Neural cell (in vitro differentiated cells): ENCODE measurements at regions not wholly inside any gene's neighbourhood (a gene's known extent, or its start where the extent isn't known, plus 50 kb on each side); places are given as distances from the start of the nearest gene placed in this dataset.

ENCODE experiments used
- H2AFZ ChIP-seq: fragments of 200-600, 300-800 bp; sonication (generic), shearing (Covaris generic); 2 replicates; pipeline ENCODE4 v1.6.0; 2014; ENCODE audit warnings: low read depth, mild to moderate bottlenecking, antibody characterized with exemption, low read length, moderate library complexity
- H3F3A ChIP-seq: fragments of 200-600 bp; shearing (Covaris generic); 2 replicates; pipeline ENCODE4 v1.6.1; 2016; ENCODE audit warnings: mild to moderate bottlenecking, moderate library complexity, mixed read lengths, antibody characterized with exemption, low read length; ENCODE audit not compliant: insufficient read depth, poor library complexity, severe bottlenecking
- H3K27ac ChIP-seq: fragments of 200-600, 300-800 bp; sonication (generic), shearing (Covaris generic); 2 replicates; pipeline ENCODE4 v1.5.1; 2014; ENCODE audit warnings: mild to moderate bottlenecking, low read length, moderate library complexity
- H3K27me3 ChIP-seq: fragments of 300-800, 200-600 bp; sonication (generic), shearing (Covaris generic); 2 replicates; pipeline ENCODE4 v1.6.0; 2014; ENCODE audit warnings: mild to moderate bottlenecking, low read depth, low read length, moderate library complexity; ENCODE audit not compliant: insufficient read depth
- H3K36me3 ChIP-seq: fragments of 300-800, 200-600 bp; sonication (generic), shearing (Covaris generic); 2 replicates; pipeline ENCODE4 v1.5.1; 2014; ENCODE audit warnings: mild to moderate bottlenecking, antibody characterized with exemption, low read length, moderate library complexity; ENCODE audit not compliant: insufficient read depth
- H3K4me2 ChIP-seq: fragments of 300-800, 200-600 bp; sonication (generic), shearing (Covaris generic); 2 replicates; pipeline ENCODE4 v1.6.0; 2014; ENCODE audit warnings: mild to moderate bottlenecking, low read length
- H3K4me3 ChIP-seq: fragments of 300-800, 200-600 bp; sonication (generic), shearing (Covaris generic); 2 replicates; pipeline ENCODE4 v1.5.1; 2014; ENCODE audit warnings: mild to moderate bottlenecking, low read length, moderate library complexity
- H3K79me2 ChIP-seq: fragments of 200-600 bp; shearing (Covaris generic); replicated peaks from 2 replicates; pipeline ENCODE4 v1.6.0; 2014; ENCODE audit warnings: mild to moderate bottlenecking, low read length, moderate library complexity; ENCODE audit not compliant: insufficient read depth
- H3K9ac ChIP-seq: fragments of 300-800, 200-600 bp; sonication (generic), shearing (Covaris generic); 2 replicates; pipeline ENCODE4 v1.6.1; 2016; ENCODE audit warnings: mild to moderate bottlenecking, low read length, mixed read lengths
- H3K9me2 ChIP-seq: fragments of 200-600 bp; shearing (Covaris generic); 2 replicates; pipeline ENCODE4 v1.6.1; 2016; ENCODE audit warnings: mild to moderate bottlenecking, low read length, mixed read lengths; ENCODE audit not compliant: insufficient read depth
- H3K9me3 ChIP-seq: fragments of 200-600, 300-800 bp; sonication (generic), shearing (Covaris generic); 2 replicates; pipeline ENCODE4 v1.6.1; 2016; ENCODE audit warnings: mild to moderate bottlenecking, mixed run types, low read length, moderate library complexity, mixed read lengths
- H4K20me1 ChIP-seq: fragments of 200-600 bp; shearing (Covaris generic); 2 replicates; pipeline ENCODE4 v1.6.1; 2016; ENCODE audit warnings: mild to moderate bottlenecking, mixed run types; ENCODE audit not compliant: insufficient read depth
- EP300 ChIP-seq: fragments of 450-650 bp; conservative IDR thresholded peaks from 2 replicates; pipeline ENCODE4 v1.6.1; 2014; ENCODE audit warnings: antibody characterized with exemption, mild to moderate bottlenecking, moderate library complexity; ENCODE audit not compliant: poor library complexity, severe bottlenecking
- EZH2 ChIP-seq: fragments of 200-600, 300-800 bp; shearing (Covaris generic), sonication (generic); IDR thresholded peaks from 2 replicates; pipeline ENCODE4 v1.6.1; 2014; ENCODE audit warnings: antibody characterized with exemption, low read length, borderline replicate concordance, mild to moderate bottlenecking; ENCODE audit not compliant: insufficient read depth, poor library complexity, severe bottlenecking
- MXI1 ChIP-seq: fragments of 450-650 bp; conservative IDR thresholded peaks from 2 replicates; pipeline ENCODE4 v1.6.1; 2014; ENCODE audit warnings: antibody characterized with exemption, mild to moderate bottlenecking; ENCODE audit not compliant: poor library complexity, severe bottlenecking
- POLR2AphosphoS5 ChIP-seq: IDR thresholded peaks from 2 replicates; pipeline ENCODE4 v1.6.1; 2012
- RAD21 ChIP-seq: fragments of 450-650 bp; conservative IDR thresholded peaks from 2 replicates; pipeline ENCODE4 v1.6.1; 2014; ENCODE audit warnings: antibody characterized with exemption, mild to moderate bottlenecking, moderate library complexity
- SMC3 ChIP-seq: fragments of 450-650 bp; conservative IDR thresholded peaks from 2 replicates; pipeline ENCODE4 v1.6.1; 2014; ENCODE audit warnings: antibody characterized with exemption, mild to moderate bottlenecking, moderate library complexity; ENCODE audit not compliant: poor library complexity
- TAF1 ChIP-seq: IDR thresholded peaks from 2 replicates; pipeline ENCODE4 v1.6.1; 2012; ENCODE audit warnings: low read depth
- TF ChIP-seq, protein P1 (sequence below): fragments of 450-650 bp; IDR thresholded peaks from 2 replicates; pipeline ENCODE4 v1.5.1; 2014; ENCODE audit warnings: antibody characterized with exemption, mild to moderate bottlenecking, moderate library complexity; ENCODE audit not compliant: poor library complexity, severe bottlenecking
- TF ChIP-seq, protein P2 (sequence below): IDR thresholded peaks from 2 replicates; pipeline ENCODE4 v1.6.1; 2012; ENCODE audit warnings: borderline replicate concordance

DNA sequence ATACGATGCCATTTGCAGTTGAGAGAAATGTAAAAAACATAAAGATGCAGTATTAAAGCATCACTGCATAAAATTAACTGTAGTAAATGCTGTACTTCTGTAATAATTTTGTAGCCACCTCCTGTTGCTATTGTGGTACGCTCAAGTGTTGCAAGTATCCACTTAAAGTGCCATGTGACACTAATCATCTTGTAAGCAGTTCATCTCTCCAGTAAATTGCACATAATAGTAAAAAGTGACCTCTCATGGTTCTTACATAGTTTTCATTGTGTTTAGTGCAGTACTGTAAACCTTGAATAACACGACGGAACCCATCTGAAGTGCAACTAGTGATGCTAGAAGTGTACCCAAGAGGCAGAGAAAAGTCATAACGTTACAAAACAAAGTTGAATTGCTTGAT is 190.1 kb upstream of the VGLL2 start:
- Histone ChIP-seq H3K36me3 (no peaks in the 10 kb centered on the region), H3K27ac (no peak overlapping the region), H4K20me1 (no peaks in the 10 kb centered on the region), H3K4me2 (no peak overlapping the region), H3K79me2 (no peaks in the 10 kb centered on the region), H3K4me3 (no peak overlapping the region), H3F3A (no peaks in the 10 kb centered on the region), H3K27me3 (no peaks in the 10 kb centered on the region), H3K9me3 (no peaks in the 10 kb centered on the region), H3K9ac (no peak overlapping the region), H3K9me2 (no peaks in the 10 kb centered on the region), H2AFZ (no peak overlapping the region)
- TF ChIP-seq POLR2AphosphoS5 (peak; percentile 14), RAD21 (no peak), TAF1 (no peak), EP300 (no peak)

DNA sequence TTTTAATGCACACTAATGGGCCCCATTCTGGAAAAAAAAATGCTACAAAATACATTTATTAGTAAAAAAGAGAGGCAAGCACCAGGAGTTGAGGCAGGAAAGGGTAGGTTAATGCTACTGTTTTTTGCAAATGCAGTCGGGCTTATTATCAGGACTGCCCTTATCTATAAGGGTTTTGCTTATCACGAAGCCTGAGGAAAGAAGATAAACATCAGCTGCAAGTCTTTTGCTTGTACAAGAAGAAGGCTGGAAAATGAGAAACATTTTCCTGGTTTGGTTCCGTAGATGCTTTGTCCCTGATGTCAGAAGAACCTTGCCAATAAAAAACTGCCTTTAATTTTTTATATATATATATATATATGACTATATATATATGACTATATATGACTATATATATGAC is 189.3 kb upstream of the VGLL2 start:
- H3K36me3 ChIP-seq = no peaks in the 10 kb centered on the region
- no peaks in the 10 kb centered on the region for H3K79me2 ChIP-seq
- H3K27me3 ChIP-seq = no peaks in the 10 kb centered on the region
- H3K9ac ChIP-seq = no peak overlapping the region
- H3K27ac ChIP-seq = no peak overlapping the region
- H3K4me3 ChIP-seq = no peak overlapping the region
- TF ChIP-seq, protein P1, sequence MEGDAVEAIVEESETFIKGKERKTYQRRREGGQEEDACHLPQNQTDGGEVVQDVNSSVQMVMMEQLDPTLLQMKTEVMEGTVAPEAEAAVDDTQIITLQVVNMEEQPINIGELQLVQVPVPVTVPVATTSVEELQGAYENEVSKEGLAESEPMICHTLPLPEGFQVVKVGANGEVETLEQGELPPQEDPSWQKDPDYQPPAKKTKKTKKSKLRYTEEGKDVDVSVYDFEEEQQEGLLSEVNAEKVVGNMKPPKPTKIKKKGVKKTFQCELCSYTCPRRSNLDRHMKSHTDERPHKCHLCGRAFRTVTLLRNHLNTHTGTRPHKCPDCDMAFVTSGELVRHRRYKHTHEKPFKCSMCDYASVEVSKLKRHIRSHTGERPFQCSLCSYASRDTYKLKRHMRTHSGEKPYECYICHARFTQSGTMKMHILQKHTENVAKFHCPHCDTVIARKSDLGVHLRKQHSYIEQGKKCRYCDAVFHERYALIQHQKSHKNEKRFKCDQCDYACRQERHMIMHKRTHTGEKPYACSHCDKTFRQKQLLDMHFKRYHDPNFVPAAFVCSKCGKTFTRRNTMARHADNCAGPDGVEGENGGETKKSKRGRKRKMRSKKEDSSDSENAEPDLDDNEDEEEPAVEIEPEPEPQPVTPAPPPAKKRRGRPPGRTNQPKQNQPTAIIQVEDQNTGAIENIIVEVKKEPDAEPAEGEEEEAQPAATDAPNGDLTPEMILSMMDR = no peak
- no peak for TF ChIP-seq EP300
- no peak for TF ChIP-seq RAD21
- no peak for TF ChIP-seq EZH2
- TF ChIP-seq POLR2AphosphoS5 = no peak
- no peak for TF ChIP-seq TAF1
- TF ChIP-seq MXI1 = no peak
- TF ChIP-seq, protein P2, sequence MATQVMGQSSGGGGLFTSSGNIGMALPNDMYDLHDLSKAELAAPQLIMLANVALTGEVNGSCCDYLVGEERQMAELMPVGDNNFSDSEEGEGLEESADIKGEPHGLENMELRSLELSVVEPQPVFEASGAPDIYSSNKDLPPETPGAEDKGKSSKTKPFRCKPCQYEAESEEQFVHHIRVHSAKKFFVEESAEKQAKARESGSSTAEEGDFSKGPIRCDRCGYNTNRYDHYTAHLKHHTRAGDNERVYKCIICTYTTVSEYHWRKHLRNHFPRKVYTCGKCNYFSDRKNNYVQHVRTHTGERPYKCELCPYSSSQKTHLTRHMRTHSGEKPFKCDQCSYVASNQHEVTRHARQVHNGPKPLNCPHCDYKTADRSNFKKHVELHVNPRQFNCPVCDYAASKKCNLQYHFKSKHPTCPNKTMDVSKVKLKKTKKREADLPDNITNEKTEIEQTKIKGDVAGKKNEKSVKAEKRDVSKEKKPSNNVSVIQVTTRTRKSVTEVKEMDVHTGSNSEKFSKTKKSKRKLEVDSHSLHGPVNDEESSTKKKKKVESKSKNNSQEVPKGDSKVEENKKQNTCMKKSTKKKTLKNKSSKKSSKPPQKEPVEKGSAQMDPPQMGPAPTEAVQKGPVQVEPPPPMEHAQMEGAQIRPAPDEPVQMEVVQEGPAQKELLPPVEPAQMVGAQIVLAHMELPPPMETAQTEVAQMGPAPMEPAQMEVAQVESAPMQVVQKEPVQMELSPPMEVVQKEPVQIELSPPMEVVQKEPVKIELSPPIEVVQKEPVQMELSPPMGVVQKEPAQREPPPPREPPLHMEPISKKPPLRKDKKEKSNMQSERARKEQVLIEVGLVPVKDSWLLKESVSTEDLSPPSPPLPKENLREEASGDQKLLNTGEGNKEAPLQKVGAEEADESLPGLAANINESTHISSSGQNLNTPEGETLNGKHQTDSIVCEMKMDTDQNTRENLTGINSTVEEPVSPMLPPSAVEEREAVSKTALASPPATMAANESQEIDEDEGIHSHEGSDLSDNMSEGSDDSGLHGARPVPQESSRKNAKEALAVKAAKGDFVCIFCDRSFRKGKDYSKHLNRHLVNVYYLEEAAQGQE = no peak
- no peak for TF ChIP-seq SMC3
- no peaks in the 10 kb centered on the region for H4K20me1 ChIP-seq
- H2AFZ ChIP-seq = no peak overlapping the region
- H3K9me2 ChIP-seq = no peaks in the 10 kb centered on the region
- H3K4me2 ChIP-seq = no peak overlapping the region
- H3F3A ChIP-seq = no peaks in the 10 kb centered on the region
- H3K9me3 ChIP-seq = no peaks in the 10 kb centered on the region

DNA sequence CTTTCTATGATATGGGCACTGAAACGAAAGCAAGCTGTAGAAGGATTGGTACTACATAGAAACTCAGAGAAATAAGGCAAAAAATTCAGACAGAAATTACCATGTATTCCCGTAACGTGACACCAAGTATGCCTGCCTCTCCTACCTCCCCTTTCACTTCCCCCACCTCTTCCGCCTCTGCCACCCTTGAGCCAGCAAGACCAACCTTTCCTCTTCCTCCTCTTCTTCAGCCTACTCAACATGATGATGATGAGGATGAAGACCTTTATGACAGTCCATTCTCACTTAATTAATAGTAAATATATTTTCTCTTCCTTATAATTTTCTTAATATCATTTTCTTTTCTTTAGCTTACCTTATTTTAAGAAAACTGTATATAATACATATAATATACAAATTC is 188.1 kb upstream of the VGLL2 start:
- no peaks in the 10 kb centered on the region for H3K27me3 ChIP-seq
- no peak overlapping the region for H3K4me3 ChIP-seq
- no peaks in the 10 kb centered on the region for H4K20me1 ChIP-seq
- H3K4me2 ChIP-seq = no peak overlapping the region
- H3K36me3 ChIP-seq = no peaks in the 10 kb centered on the region
- H3F3A ChIP-seq = no peaks in the 10 kb centered on the region
- no peaks in the 10 kb centered on the region for H3K9me3 ChIP-seq
- TF ChIP-seq, protein P1 = no peak
- TF ChIP-seq RAD21 (no peak), MXI1 (no peak), POLR2AphosphoS5 (no peak), SMC3 (no peak), EP300 (no peak), EZH2 (no peak), TAF1 (no peak)
- TF ChIP-seq, protein P2 = no peak
- H3K79me2 ChIP-seq = no peaks in the 10 kb centered on the region
- H2AFZ ChIP-seq = no peak overlapping the region
- H3K27ac ChIP-seq = no peak overlapping the region
- no peak overlapping the region for H3K9ac ChIP-seq
- H3K9me2 ChIP-seq = no peaks in the 10 kb centered on the region
